GM19023 (cell line): ENCODE measurements at regions not wholly inside any gene's neighbourhood (a gene's known extent, or its start where the extent isn't known, plus 50 kb on each side); places are given as distances from the start of the nearest gene placed in this dataset.

Experiments
- ATAC-seq: cut with Tn5 transposase; IDR thresholded peaks from one replicate; pipeline ENCODE4 v1.9.1; 2021; ENCODE audit warnings: mild to moderate bottlenecking, moderate library complexity; ENCODE audit not compliant: unreplicated experiment

DNA sequence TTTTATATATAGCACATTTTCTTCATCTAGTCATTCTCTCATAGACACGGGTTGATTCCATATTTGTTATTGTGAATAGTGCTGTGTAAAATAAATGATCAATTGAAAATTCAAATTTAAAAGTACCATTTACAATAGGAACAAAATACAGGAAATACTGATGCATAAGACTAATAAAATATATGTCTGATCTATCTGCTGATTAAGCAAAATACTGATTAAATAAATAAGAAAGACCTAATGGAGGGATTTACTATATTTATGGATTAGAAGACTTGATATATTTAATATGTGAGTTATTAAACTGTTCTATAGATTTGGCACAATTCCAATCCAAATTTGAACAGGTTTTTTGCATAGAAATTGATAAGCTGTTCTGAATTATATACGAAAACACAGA lies 1044.8 kb upstream of the ADGRL2 start:
- no peak for ATAC-seq

DNA sequence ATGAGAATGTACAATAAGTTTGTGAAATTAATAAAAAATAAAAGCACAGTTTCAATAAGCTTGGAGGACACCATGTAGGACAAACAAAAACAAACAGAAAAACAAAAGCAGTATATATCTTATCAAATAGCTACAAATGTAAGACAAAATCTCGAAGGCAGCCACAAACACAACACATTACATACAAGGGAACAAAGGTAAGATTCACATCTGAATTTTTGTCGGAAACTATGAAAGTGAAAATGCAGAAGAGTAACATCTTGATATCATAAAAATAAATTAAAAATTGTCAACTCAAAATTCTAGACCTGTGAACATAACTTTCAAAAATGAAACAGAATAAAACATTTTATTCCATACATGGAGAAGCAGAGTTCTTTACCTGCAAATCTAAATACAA lies 1049.5 kb upstream of the ADGRL2 start:
- no peak for ATAC-seq

DNA sequence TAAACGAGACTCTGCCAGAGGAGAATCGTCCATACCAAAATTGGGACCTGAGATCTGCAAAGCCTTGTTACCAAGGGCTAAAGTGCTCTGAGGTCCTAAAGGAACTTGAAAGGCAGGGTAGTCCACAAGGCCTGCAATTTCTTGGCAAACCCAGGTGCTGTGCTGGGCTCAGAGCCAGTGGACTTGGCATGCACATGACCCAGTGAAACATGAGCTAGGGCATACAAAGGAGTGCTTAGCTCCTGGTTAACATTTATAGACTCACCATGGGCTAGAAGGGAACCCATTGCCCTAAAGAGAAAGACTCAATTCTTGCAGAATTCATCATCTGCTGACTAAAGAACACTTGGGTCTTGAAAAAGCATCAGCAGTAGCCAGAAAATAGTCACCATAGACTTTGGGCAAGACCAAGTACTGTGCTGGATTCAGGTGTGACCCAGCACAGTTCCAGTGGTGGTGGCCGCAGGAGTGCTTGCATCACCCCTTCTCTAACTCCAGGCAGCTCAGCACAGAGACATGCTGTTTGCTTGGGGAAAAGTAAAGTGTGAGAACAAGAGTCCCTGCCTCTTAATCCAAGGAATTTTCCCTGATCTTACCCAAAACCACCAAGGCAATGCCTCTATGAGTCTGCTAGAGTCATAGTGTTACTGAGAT lies 1069.4 kb upstream of the ADGRL2 start:
- ATAC-seq = no peak

DNA sequence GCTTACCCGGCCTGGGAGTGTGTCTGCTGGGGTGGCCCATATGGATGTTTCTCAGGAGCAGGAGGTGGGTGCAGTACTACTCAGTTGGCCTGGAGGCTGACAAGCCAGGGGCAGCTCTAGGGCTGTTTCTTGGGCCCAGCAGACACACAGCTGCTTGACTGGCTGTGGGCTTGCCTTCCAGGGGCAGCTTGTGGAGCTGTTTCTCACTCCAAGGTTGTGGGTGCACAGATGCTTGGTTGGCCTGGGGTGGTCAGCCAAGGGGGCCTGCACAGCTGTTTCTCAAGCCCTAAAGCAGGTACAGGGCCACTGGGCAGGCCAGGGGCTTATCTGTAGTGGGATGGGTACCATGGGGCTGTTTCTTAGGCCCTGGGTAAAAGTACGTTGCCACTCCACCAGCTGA lies 1078.1 kb upstream of the ADGRL2 start:
- ATAC-seq = no peak

DNA sequence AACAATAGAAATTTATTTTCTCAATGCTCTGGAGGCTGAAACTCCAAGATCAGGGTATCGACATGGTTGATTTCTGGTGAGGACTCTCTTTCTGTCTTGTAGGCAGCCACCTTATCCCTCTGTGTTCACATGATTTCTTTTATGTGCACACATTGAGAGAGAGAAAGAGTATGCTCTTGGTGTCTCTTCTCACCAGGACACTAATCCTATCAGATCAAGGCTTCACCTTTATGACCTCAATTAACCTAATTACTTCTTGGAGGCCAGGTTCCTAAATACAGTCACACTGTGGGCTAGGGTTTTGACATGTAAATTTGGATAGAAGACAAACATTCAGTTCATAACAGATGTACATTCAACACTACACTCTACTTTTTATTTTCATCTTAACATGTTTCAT lies 1094.2 kb upstream of the ADGRL2 start:
- no peak for ATAC-seq

DNA sequence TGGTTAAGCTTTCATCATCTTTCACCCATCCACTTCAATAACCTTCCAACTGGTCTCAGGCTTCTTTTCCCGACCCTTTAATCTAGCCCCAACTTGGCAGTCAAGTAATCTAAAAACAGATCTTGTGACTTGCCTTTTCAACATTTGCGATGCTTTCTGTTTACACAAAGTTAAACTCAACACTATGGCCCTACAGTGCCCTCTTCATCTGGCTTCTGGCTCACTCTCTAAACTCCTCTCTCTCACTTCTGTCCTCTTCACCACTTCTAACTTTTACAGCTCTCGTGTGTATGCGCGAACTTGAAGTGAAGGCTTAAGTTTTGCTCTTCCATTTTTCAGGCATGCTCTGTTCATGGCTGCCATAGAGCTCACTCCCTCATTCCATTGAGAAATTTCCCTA lies 1122.3 kb upstream of the ADGRL2 start:
- ATAC-seq = no peak

DNA sequence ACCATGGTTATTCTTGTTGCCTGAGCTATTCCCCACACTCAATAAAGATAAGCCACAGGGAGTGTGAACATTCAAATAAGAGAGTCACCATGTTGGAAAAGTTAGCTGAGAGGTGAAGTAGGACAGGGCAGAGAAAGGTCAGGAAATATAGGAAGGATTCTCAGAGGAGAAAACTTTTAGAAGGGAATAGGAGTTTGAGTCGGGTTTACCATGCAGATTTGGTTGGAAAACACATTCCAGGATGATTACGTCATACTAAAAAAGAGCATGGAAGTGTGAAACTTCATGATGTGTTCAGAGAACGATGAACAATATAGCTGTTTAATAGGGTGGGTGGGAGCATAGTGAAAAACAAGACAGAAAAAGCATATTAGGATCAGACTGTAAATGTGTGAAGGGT lies 1125.3 kb upstream of the ADGRL2 start:
- ATAC-seq = no peak

DNA sequence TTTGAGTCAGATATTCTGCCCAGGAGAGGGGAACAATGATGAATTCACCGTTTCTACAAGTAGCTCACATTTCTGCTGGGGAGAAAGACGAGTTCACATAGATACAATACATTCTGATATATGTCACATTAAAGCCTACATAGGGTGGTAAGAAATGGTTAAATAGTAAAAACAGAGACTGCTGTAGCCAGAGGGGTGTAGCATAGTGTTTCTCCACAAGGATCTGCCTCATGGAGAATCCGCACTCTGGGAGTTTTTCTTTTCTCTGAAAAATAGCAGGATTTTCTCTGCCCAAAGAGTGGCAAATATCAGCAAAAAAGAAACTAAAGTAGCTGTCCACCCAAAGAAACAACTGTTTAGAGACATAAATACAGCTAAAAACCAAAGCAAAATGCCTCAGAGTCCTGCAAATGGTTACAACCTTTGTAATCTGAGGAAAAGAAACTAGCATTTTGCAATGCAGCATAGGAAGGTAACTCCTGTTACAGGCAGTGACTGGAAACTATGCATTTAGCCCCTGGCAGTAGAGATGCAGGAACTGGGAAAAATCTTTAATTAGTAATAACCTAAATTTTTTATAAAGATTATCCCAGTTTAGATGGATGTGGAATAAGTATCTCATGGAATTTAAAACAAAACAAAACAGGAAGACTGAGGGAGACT lies 1126.7 kb upstream of the ADGRL2 start:
- no peak for ATAC-seq

DNA sequence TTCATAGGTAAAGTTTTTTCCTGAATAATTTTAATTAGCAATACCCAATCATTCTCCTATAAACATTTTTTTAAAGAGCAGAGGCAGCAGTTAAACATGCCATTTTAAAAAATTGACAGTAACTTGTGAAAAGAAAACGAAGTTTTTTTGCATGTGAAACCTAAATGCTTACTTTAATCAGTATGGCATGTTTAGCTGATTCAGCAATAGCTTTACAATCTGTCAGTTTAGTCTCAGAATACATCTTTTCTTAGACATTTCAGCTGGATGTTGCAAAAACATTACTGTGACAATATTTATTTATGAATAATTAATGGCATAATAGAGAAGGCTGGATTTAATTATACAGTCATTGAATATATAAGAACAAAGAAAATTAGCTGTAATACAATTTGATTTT lies 1132.4 kb upstream of the ADGRL2 start:
- no peak for ATAC-seq

DNA sequence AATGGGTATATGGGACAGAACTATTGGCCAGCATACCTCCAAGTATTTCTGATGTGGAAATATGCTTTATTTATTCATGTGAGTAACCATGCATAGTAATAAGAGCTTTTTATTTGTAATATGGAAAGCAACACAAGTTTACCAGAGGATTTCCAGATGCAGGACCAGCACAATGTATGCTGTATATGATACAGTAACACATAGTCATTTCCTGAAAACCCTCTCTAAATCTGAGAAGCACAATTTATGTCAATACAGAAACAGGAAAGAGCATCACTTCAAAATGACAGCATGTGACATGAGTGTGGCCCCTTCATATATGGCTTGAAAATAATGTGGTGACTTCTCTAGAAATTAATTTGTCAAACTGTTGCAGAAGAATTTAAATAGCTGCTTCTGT lies 1134.7 kb upstream of the ADGRL2 start:
- no peak for ATAC-seq

DNA sequence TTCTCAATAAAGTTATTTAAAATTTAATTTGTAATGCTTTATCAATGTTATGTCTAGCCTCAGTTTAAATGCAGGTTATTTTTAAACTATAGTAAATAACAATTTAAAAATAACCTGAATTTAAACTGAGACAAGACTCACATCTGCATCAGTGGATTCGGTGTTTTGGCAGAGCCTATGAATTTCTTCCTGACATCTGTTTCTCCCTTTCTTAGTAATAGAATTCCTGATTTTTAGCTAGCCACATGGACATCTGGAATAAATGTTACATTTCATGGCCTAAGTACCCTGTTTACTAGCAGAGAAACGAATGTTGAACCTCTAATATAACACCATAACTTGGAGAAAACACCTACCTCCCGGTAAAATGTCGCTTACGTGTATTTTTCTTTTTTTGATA lies 1141.6 kb upstream of the ADGRL2 start:
- ATAC-seq = no peak

DNA sequence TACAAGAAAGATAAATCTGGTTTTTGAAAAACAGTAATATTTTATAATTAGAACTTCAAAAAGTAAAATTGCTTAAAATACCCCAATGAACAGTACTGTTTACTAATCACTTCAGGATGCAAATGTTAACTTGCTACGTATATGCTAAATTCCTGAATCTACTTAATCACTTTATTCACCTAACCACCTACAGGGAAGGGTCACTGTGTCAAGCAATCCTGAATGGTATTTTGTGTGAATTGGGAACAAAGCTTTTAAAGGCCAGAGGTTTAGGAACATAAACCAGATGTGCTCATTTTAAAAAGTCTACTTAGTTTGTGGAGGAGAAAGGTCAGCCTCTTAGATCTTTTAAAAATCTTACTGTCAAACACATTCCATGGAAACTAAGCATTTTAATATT lies 1143.0 kb upstream of the ADGRL2 start:
- no peak for ATAC-seq

DNA sequence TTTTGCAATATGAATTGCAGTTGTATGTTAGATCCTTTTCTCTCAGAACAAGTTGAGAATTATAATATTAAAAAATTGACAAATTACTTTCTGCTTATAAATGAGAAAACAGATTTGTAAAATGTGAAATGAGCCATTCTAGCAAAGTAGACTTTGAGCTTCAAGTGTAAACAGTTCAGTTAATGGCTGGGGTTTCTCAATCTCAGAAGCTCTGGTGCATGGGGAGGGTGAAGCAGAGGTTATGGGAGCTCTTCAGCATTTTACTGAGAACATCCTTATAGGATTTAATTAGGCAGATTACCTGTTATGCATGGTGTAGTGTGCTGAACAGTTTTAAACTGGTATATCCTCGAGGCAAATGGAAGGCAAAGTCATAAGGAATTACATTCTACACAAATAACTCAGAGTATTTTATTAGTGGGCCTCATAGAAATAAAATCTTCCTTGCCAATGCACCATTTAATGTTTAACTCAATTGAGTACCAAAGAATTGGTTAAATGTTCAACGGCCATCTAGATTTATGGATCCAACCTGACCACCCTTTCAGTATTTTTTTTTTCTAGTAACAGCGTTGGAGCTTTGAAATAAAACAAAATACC lies 1143.6 kb upstream of the ADGRL2 start:
- ATAC-seq = no peak

DNA sequence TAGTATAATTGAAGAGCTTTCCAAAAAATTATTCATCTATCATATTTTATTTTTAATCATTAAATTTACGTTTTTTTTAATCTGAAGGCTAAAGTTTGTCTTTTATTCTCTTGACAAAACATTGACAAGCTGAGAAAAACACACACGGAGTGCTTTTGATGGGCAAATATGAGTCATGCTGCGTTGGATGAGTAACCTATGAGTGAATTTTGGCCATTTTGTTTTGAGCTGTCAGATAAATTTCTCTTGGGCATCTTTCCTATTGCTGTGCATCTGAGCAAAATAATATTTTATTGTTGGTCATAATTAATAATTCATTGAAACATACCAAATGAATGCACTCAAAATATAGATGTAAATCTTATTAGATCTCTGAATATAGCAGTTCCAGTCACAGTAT lies 1144.1 kb upstream of the ADGRL2 start:
- ATAC-seq = peak; percentile 43

DNA sequence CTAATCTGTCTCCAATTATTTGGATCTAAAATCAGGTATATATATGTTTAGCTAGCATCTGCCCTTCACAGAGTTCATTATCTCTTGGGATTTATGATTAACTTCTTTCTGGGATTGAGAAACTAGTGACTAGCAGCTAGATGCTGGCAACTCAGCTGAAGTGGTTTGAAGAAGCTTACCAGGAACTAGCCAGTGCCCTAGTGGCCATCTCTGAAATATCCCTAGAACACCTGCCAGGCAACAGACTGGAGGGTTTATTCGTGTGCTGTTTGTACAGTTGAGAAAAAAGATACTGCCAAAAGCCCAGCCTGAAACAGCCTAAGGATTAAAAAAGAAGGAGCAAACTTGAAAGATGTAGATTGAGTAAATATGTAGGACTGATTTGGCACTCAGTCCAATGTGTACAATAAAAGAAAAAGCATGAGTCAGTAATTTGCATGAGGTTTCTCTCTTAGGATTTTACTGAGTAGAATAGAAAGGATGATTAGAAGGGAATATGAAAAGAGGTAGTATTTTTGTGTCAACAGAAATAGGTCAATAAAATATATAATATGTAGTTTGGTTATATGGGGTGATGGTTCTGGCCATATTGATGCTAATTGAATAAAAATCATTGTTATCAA lies 1144.6 kb upstream of the ADGRL2 start:
- ATAC-seq = peak; percentile 71

DNA sequence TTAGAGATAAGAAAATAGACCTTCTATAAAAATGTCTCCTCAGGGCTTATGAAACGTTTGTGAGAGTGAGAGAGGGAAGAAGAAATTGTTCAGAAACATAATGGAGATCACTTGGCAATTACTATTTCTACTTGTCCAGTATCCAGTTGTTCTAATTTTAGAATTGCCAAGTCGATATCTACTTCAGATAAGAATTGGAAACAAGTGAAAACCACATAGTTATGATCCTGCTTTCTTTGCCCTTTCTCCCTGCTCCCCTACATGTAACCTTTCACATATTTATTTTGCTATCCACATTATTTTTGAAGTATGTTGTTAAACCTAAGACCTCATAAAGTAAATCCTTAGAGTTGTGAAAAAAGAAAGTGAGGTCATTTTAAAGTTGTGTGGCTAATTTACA lies 1154.7 kb upstream of the ADGRL2 start:
- ATAC-seq = no peak

DNA sequence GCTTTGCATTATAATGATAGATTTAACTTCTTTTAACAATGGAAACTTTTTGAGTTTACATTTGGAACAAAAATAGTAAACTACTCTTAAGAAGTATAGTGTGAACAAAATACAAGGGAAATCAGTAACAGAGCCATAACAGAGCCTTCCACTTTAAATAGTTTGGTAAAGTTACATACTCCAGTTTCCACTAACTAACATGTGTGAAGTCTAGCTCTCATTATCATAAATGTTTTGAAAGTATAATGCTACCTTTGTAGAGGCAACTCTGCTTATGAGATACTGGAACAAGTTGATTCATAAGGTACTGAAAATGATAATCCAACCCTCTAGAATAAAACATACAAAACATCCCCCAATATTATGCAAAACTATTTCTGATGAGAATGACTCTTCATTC lies 1155.1 kb upstream of the ADGRL2 start:
- ATAC-seq = no peak

DNA sequence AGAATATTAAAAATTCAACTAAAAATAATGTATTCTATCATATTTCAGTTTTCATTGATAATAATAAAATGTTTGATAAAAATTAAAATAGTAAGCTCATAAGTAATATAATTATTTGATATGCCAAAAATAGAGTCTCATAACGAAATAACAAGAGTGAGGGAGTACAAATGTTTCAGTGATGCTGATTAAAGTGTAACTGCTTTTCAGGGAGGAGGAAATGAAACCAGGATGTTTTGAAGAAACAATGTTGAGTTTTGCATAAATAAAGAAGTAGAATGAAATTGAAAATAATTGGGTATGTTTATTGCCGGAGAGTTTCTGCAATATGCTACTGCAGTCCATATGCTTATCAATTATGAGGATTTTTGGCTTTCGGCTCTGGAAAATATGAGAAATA lies 1159.8 kb upstream of the ADGRL2 start:
- ATAC-seq = no peak

DNA sequence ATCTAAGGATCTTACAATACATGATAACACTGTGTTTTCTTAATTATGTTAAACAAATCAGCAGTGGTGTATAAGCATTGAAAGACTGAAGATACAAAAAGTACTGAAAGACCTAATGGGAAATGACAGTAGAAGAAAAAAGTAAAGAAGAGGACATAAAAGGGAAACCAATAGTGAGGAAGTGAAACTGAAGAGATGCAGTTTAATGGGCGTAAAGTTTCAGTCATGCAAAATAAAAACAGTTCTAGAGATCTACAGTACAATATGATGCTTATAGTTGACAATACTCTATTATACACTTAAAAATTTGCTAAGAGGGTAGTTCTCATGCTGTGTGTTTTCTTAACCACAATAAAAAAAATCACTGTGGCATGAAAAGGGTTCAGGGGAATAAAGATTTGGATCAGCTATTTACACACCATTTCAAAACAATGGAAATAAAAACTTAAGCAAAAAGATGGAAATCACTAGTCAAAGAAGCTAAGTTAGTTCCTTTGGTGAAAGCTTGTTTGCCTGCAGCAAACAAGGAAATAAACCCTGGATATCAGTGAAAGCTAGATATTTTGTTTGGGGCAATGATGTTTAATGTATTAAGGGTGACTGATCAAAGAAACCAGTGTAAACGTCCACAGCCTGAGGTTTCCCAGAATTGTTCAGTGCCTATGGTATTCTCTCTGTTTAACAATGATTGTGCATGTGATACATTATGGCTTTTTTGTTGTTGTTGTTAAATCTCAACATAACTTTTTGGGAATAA lies 1160.8 kb upstream of the ADGRL2 start:
- peak; percentile 95 for ATAC-seq

DNA sequence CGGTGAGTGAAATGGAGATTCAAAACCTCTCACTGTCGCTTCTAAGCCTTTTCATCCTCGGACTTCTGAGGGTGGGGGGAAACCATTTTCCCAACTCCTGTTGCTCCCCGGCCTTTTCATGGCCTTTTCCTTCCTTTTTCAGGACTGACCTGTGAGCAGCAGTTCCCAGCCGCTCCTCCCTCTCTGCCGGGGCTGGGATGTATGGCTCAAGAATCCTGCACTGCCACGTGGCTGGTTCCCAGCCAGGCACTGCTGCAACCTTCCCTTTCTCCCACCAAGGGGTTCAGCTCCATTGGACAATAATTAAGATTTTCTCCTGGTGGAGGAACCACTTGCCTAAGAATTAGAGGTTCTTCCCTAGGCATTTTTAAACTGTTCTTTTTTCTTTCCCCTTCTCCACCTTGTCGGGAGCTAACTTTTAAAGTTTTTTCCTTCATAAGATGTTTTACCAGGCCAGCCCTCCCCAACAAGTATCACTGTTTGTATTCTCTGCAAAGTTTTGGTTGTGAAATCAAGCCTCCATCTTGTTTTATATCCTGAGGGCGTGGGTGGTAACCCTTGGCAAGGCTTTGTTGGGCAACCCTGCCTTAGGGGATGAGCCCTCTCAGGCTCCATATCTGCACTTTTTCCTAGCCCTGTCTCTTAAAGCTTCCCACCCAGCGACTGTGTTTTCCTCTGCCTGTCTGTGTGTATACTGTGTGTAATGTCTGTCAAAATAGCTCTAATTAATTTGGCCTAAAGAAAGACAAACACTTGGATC lies 1166.6 kb upstream of the ADGRL2 start:
- no peak for ATAC-seq

DNA sequence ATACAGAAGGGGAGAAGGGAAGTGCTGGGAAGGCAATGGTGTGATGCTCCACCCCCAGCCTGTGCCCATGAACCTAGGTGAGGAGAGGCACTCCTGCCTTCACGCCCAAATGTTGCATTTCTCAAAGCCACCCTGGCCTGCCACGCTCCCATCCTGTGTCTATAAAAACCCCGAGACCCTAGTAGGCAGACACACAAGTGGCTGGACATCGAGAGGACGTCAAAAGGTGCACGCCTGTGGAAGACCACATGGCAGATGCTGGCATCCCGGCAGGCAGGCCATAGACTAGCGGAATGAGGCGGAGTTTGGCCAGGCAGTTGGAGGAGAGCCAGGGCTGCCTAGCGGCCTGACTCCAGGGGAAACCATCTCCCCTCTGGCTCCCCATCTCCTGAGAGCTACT lies 1168.5 kb upstream of the ADGRL2 start:
- no peak for ATAC-seq
